ENCODE measurements at regions not wholly inside any gene's neighbourhood (a gene's known extent, or its start where the extent isn't known, plus 50 kb on each side); places are given as distances from the start of the nearest gene placed in this dataset.

DNA sequence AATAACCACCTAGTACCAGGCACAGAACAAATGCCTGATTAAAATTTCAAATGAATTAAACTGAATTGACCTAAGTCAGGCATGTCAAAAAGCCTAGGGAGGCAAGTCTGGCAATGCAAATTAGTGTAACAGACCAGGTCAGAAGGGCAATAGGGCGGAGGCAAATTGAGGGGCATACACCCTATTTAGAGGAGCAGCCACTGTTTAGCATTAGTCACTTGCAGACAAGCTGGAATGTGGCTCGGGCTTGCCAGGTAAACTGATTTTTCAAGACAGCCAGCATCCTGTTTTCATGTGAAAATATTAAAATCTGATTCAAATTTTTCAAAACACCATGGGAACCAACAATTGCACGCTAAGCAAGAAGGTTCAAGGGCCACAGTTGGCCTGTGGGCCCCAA is 160.3 kb downstream of the EN1 start:
- 0 out of 2 replicates have a peak, but pooled peaks cover 3% of the 10 kb centered on the region for H3K4me1 Mint-ChIP-seq
- H3K36me3 Mint-ChIP-seq = no peaks in the 10 kb centered on the region
- TF ChIP-seq, protein P1, sequence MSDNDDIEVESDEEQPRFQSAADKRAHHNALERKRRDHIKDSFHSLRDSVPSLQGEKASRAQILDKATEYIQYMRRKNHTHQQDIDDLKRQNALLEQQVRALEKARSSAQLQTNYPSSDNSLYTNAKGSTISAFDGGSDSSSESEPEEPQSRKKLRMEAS (CRISPR knock-in tag; IDR thresholded peaks at IDR 0.05) = no peak
- TF ChIP-seq SMAD3 (CRISPR knock-in tag; IDR thresholded peaks at IDR 0.05; ENCODE audit: borderline replicate concordance) (no peak), MXD4 (CRISPR knock-in tag; IDR thresholded peaks at IDR 0.05; ENCODE audit: borderline replicate concordance) (no peak), CBFB (CRISPR knock-in tag; IDR thresholded peaks at IDR 0.05; ENCODE audit: low read depth) (no peak), ZNF138 (CRISPR knock-in tag; conservative IDR thresholded peaks at IDR 0.05) (no peak), ELF4 (CRISPR knock-in tag; IDR thresholded peaks at IDR 0.05; ENCODE audit: low read depth) (no peak), MYBL2 (CRISPR knock-in tag; IDR thresholded peaks at IDR 0.05) (no peak), HMGA2 (CRISPR knock-in tag; IDR thresholded peaks at IDR 0.05) (no peak), FOXP1 (CRISPR knock-in tag; IDR thresholded peaks at IDR 0.05; ENCODE audit: borderline replicate concordance) (no peak), SOX15 (CRISPR knock-in tag; IDR thresholded peaks at IDR 0.05) (no peak), ESRRA (CRISPR knock-in tag; IDR thresholded peaks at IDR 0.05; ENCODE audit: borderline replicate concordance) (no peak)
- TF ChIP-seq, protein P2, sequence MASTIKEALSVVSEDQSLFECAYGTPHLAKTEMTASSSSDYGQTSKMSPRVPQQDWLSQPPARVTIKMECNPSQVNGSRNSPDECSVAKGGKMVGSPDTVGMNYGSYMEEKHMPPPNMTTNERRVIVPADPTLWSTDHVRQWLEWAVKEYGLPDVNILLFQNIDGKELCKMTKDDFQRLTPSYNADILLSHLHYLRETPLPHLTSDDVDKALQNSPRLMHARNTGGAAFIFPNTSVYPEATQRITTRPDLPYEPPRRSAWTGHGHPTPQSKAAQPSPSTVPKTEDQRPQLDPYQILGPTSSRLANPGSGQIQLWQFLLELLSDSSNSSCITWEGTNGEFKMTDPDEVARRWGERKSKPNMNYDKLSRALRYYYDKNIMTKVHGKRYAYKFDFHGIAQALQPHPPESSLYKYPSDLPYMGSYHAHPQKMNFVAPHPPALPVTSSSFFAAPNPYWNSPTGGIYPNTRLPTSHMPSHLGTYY (CRISPR knock-in tag; IDR thresholded peaks at IDR 0.05) = no peak
- TF ChIP-seq, protein P3, sequence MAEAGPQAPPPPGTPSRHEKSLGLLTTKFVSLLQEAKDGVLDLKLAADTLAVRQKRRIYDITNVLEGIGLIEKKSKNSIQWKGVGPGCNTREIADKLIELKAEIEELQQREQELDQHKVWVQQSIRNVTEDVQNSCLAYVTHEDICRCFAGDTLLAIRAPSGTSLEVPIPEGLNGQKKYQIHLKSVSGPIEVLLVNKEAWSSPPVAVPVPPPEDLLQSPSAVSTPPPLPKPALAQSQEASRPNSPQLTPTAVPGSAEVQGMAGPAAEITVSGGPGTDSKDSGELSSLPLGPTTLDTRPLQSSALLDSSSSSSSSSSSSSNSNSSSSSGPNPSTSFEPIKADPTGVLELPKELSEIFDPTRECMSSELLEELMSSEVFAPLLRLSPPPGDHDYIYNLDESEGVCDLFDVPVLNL (CRISPR knock-in tag; IDR thresholded peaks at IDR 0.05; ENCODE audit: borderline replicate concordance, low read depth) = no peak
- ATAC-seq (no peak), DNase-seq (ENCODE audit: low spot score) (no peak)
- POLR2A ChIA-PET = no interaction called here
- H3K9me3 Mint-ChIP-seq = peaks cover 5% of the 10 kb centered on the region; the same call in 1 of the 2 replicates
- no peak overlapping the region for H3K27ac Mint-ChIP-seq
- CTCF ChIA-PET = no interaction called here
- no peak overlapping the region for H3K4me3 Mint-ChIP-seq
- H3K27me3 Mint-ChIP-seq (ENCODE audit: low read depth) = peaks cover 3% of the 10 kb centered on the region; the same call in 1 of the 2 replicates

DNA sequence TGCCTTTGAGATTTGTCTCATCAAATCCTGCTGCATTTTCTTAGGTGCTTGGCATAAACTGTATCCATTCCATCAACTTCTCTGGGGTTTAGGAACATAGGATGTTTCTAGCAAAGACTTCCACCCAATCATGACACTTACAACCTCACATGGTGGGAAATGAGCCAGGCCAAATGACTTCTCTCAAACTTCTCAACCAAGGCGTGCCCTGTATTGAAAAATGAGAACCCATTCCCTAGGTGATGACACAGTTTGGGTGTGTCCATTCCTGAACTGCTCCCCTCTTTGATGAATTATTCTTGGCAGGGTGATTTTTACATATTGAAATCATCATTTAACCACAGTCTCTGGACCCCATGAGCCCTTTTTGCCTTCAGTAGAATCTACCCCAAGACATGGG is 161.1 kb downstream of the EN1 start:
- no peak for DNase-seq (ENCODE audit: low spot score)
- TF ChIP-seq, protein P4, sequence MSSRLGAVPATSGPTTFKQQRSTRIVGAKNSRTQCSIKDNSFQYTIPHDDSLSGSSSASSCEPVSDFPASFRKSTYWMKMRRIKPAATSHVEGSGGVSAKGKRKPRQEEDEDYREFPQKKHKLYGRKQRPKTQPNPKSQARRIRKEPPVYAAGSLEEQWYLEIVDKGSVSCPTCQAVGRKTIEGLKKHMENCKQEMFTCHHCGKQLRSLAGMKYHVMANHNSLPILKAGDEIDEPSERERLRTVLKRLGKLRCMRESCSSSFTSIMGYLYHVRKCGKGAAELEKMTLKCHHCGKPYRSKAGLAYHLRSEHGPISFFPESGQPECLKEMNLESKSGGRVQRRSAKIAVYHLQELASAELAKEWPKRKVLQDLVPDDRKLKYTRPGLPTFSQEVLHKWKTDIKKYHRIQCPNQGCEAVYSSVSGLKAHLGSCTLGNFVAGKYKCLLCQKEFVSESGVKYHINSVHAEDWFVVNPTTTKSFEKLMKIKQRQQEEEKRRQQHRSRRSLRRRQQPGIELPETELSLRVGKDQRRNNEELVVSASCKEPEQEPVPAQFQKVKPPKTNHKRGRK (CRISPR knock-in tag; IDR thresholded peaks at IDR 0.05; ENCODE audit: borderline replicate concordance) = no peak
- TF ChIP-seq, protein P5, sequence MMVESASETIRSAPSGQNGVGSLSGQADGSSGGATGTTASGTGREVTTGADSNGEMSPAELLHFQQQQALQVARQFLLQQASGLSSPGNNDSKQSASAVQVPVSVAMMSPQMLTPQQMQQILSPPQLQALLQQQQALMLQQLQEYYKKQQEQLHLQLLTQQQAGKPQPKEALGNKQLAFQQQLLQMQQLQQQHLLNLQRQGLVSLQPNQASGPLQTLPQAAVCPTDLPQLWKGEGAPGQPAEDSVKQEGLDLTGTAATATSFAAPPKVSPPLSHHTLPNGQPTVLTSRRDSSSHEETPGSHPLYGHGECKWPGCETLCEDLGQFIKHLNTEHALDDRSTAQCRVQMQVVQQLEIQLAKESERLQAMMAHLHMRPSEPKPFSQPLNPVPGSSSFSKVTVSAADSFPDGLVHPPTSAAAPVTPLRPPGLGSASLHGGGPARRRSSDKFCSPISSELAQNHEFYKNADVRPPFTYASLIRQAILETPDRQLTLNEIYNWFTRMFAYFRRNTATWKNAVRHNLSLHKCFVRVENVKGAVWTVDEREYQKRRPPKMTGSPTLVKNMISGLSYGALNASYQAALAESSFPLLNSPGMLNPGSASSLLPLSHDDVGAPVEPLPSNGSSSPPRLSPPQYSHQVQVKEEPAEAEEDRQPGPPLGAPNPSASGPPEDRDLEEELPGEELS (CRISPR knock-in tag; IDR thresholded peaks at IDR 0.05) = no peak
- TF ChIP-seq, protein P3 (CRISPR knock-in tag; IDR thresholded peaks at IDR 0.05; ENCODE audit: borderline replicate concordance, low read depth) = no peak
- TF ChIP-seq GABPB1 (CRISPR knock-in tag; IDR thresholded peaks at IDR 0.05) = no peak
- TF ChIP-seq ZNF232 (CRISPR knock-in tag; IDR thresholded peaks at IDR 0.05) = no peak
- TF ChIP-seq, protein P2 (CRISPR knock-in tag; IDR thresholded peaks at IDR 0.05) = no peak
- no peak for TF ChIP-seq GTF2I (CRISPR knock-in tag; conservative IDR thresholded peaks at IDR 0.05)
- TF ChIP-seq NFATC4 (CRISPR knock-in tag; IDR thresholded peaks at IDR 0.05) = no peak
- CTCF ChIA-PET = no interaction called here
- Mint-ChIP-seq H3K4me1 (0 out of 2 replicates have a peak, but pooled peaks cover 3% of the 10 kb centered on the region), H3K4me3 (no peak overlapping the region), H3K36me3 (no peaks in the 10 kb centered on the region), H3K27ac (no peak overlapping the region), H3K27me3 (ENCODE audit: low read depth) (peaks cover 3% of the 10 kb centered on the region; the same call in 1 of the 2 replicates), H3K9me3 (peaks cover 5% of the 10 kb centered on the region; the same call in 1 of the 2 replicates)
- ATAC-seq = no peak
- POLR2A ChIA-PET = no interaction called here

Data from WTC11 (cell line).